ENCODE measurements at regions not wholly inside any gene's neighbourhood (a gene's known extent, or its start where the extent isn't known, plus 50 kb on each side); places are given as distances from the start of the nearest gene placed in this dataset.

- WGBS, 2 experiments (ENCODE audit: extremely low coverage in 1 of 2, insufficient coverage in 1 of 2, insufficient read length in 1 of 2, insufficient replicate concordance in 2 of 2, low coverage in 1 of 2, low lambda C conversion rate in 2 of 2, missing lambda C conversion rate in 1 of 2) = 89% methylated on average over 4 of the region's 4 CpGs; no CpG with 5 or more reads in 1 of the 2 experiments
- Histone ChIP-seq H4K8ac (ENCODE audit: extremely low read depth, insufficient read depth, low read length) (no peak overlapping the region), H4K91ac (replicated peaks; ENCODE audit: insufficient read length, low read length) (no peak overlapping the region), H3K56ac (replicated peaks; ENCODE audit: insufficient read length, low read depth, low read length) (no peak overlapping the region), H3K27ac (ENCODE audit: low read depth, low read length) (no peak overlapping the region; the same call in 1 of the 2 replicates), H4K20me1 (replicated peaks in 1 of 2; ENCODE audit: control insufficient read depth in 1 of 2, insufficient read depth in 2 of 2, low read length in 2 of 2) (no peaks in the 10 kb centered on the region), H3K4me3 (ENCODE audit: extremely low read depth in 1 of 4, insufficient read depth in 2 of 4, low read depth in 3 of 4, low read length in 4 of 4) (no peak overlapping the region), H2AFZ (ENCODE audit: low read length) (no peak overlapping the region), H3K9me3 (ENCODE audit: insufficient read depth in 2 of 2, low read depth in 1 of 2, low read length in 1 of 2) (peaks cover 23% of the 10 kb centered on the region in 2 experiments), H2BK20ac (ENCODE audit: low read length) (no peak overlapping the region), H2BK15ac (ENCODE audit: low read length) (no peak overlapping the region), H3K18ac (ENCODE audit: extremely low read depth, low read length) (no peak overlapping the region), H3K14ac (ENCODE audit: insufficient read length) (no peak overlapping the region), H3K23me2 (ENCODE audit: low read depth, low read length) (no peaks in the 10 kb centered on the region), H4K5ac (ENCODE audit: insufficient read length, low read depth, low read length) (no peak overlapping the region), H3K9ac (replicated peaks in 1 of 4; ENCODE audit: extremely low read depth in 1 of 4, low read depth in 3 of 4, low read length in 3 of 4) (no peak overlapping the region), H3K23ac (ENCODE audit: insufficient read length) (no peak overlapping the region), H3K36me3 (ENCODE audit: control insufficient read depth in 2 of 4, insufficient read depth in 4 of 4, low read length in 3 of 4) (peaks cover 0 to 8% (median 0%) of the 10 kb centered on the region in 4 experiments; a peak in 1 of 8 replicates), H3K4me2 (ENCODE audit: insufficient read depth in 1 of 2, low read depth in 2 of 2, low read length in 2 of 2) (no peak overlapping the region), H2BK5ac (ENCODE audit: low read depth, low read length) (no peak overlapping the region), H3K4me1 (replicated peaks in 1 of 4; ENCODE audit: control insufficient read depth in 3 of 4, insufficient read depth in 4 of 4, low read length in 3 of 4) (no peaks in the 10 kb centered on the region), H2AK5ac (ENCODE audit: low read depth, low read length) (no peak overlapping the region), H3K27me3 (replicated peaks in 1 of 4; ENCODE audit: control insufficient read depth in 3 of 4, extremely low read depth in 1 of 4, insufficient read depth in 3 of 4, low read length in 3 of 4) (no peaks in the 10 kb centered on the region), H2BK12ac (ENCODE audit: low read depth, low read length) (no peak overlapping the region), H2BK120ac (replicated peaks; ENCODE audit: low read depth, low read length) (no peak overlapping the region), H3K79me2 (ENCODE audit: control insufficient read depth in 1 of 2, insufficient read depth in 2 of 2, low read length in 2 of 2) (no peaks in the 10 kb centered on the region), H3K4ac (replicated peaks; ENCODE audit: insufficient read length, low read depth, low read length) (no peak overlapping the region), H3K79me1 (ENCODE audit: low read depth, low read length) (no peaks in the 10 kb centered on the region)
- ChIA-PET CTCF (ENCODE audit: partially characterized antibody) (interaction anchor here (0.6 to 1.2 kb wide), 3 partner anchors 11 to 183 kb away, joined by 3 read pairs; no protein-coding TSS in a partner anchor), POLR2A (ENCODE audit: partially characterized antibody) (no interaction called here)
- TF ChIP-seq RNF2 (IDR thresholded peaks at IDR 0.05; ENCODE audit: borderline replicate concordance, low read depth, low read length, missing control alignments, poor library complexity, severe bottlenecking) (no peak), CREB1 (IDR thresholded peaks at IDR 0.05) (no peak), ASH2L (IDR thresholded peaks at IDR 0.05; ENCODE audit: low read length) (no peak), SAP30 (IDR thresholded peaks at IDR 0.05; ENCODE audit: insufficient read depth, insufficient replicate concordance, low read length) (no peak)
- no peak for FAIRE-seq
- no peak for DNase-seq (ENCODE audit: low read depth in 1 of 2, low spot score in 2 of 2)
These were observed 481.4 kb upstream of the BTBD3 start for GRCh38 chr20:11436113-11436905.

Measured in H1 (cell line).